Activated CD8-positive, alpha-beta T cell treated with anti-CD3 and anti-CD28 coated beads, Interleukin-2, amount 10 ng/mL, durations not matched to agents 7 days and 5 days (primary cell): ENCODE measurements at regions not wholly inside any gene's neighbourhood (a gene's known extent, or its start where the extent isn't known, plus 50 kb on each side); places are given as distances from the start of the nearest gene placed in this dataset.
"Not testable (repeated sequence)": the region's sequence is repeated elsewhere in the genome, so short reads cannot be mapped to it uniquely, and the experiment has no call there.

Source experiments
- ATAC-seq: fragments of 150-1000 bp; cut with Tn5 transposase; one replicate; pipeline ENCODE4 v1.10.0; 2021; ENCODE audit warnings: moderate library complexity
- CTCF ChIA-PET: fragments of 350-600 bp; sonication (Branson Sonifier 250); formaldehyde crosslinking; loops from one replicate; lab custom pipeline; 2021; ENCODE audit warnings: antibody characterized with exemption; lab: Charles Lee
- POLR2A ChIA-PET: fragments of 350-600 bp; sonication (Branson Sonifier 250); formaldehyde crosslinking; loops from one replicate; lab custom pipeline; 2021; ENCODE audit warnings: antibody characterized with exemption; lab: Charles Lee
- DNase-seq: peaks from one replicate; pipeline ENCODE4 v3.0.0-alpha.2; 2020
- H3K27ac Mint-ChIP-seq: one replicate; pipeline ENCODE4 v1.8.0; 2021; ENCODE audit warnings: mild to moderate bottlenecking, mixed read lengths
- H3K27me3 Mint-ChIP-seq: one replicate; pipeline ENCODE4 v1.8.0; 2021; ENCODE audit warnings: low read depth, mixed read lengths
- H3K36me3 Mint-ChIP-seq: one replicate; pipeline ENCODE4 v1.8.0; 2021; ENCODE audit warnings: low read depth, mixed read lengths
- H3K4me1 Mint-ChIP-seq: one replicate; pipeline ENCODE4 v1.8.0; 2021; ENCODE audit warnings: low read depth, mixed read lengths
- H3K4me3 Mint-ChIP-seq: one replicate; pipeline ENCODE4 v1.8.0; 2021; ENCODE audit warnings: mild to moderate bottlenecking, mixed read lengths
- H3K9me3 Mint-ChIP-seq: one replicate; pipeline ENCODE4 v1.8.0; 2022; ENCODE audit warnings: mixed read lengths; ENCODE audit not compliant: insufficient read depth

- H3K4me3 Mint-ChIP-seq, H3K9me3 Mint-ChIP-seq, POLR2A ChIA-PET, CTCF ChIA-PET, ATAC-seq, H3K36me3 Mint-ChIP-seq, DNase-seq, H3K27me3 Mint-ChIP-seq, H3K4me1 Mint-ChIP-seq, H3K27ac Mint-ChIP-seq: not testable (repeated sequence)
These were observed 104.1 kb downstream of the FAM72C start for GRCh38 chr1:143867590-143868220.

GRCh38 chr1:143863901-143864520, 107.8 kb downstream of the FAM72C start:
- peak; percentile 61 for ATAC-seq
- H3K27ac Mint-ChIP-seq, CTCF ChIA-PET, POLR2A ChIA-PET, DNase-seq, H3K4me3 Mint-ChIP-seq, H3K36me3 Mint-ChIP-seq, H3K4me1 Mint-ChIP-seq, H3K9me3 Mint-ChIP-seq, H3K27me3 Mint-ChIP-seq: not testable (repeated sequence)

GRCh38 chr1:143862722-143863121, 109.1 kb downstream of the FAM72C start:
- H3K27ac Mint-ChIP-seq, POLR2A ChIA-PET, DNase-seq, H3K9me3 Mint-ChIP-seq, H3K27me3 Mint-ChIP-seq, CTCF ChIA-PET, ATAC-seq, H3K4me1 Mint-ChIP-seq, H3K36me3 Mint-ChIP-seq, H3K4me3 Mint-ChIP-seq: not testable (repeated sequence)

GRCh38 chr1:143861306-143861705, 110.5 kb downstream of the FAM72C start:
- ATAC-seq, H3K9me3 Mint-ChIP-seq, H3K4me3 Mint-ChIP-seq, CTCF ChIA-PET, H3K4me1 Mint-ChIP-seq, H3K27ac Mint-ChIP-seq, POLR2A ChIA-PET, H3K27me3 Mint-ChIP-seq, DNase-seq, H3K36me3 Mint-ChIP-seq: not testable (repeated sequence)

GRCh38 chr1:143855867-143856266, 115.9 kb downstream of the FAM72C start:
- POLR2A ChIA-PET, H3K9me3 Mint-ChIP-seq, H3K4me1 Mint-ChIP-seq, CTCF ChIA-PET, DNase-seq, ATAC-seq, H3K4me3 Mint-ChIP-seq, H3K27ac Mint-ChIP-seq, H3K36me3 Mint-ChIP-seq, H3K27me3 Mint-ChIP-seq: not testable (repeated sequence)

- POLR2A ChIA-PET, CTCF ChIA-PET, H3K4me1 Mint-ChIP-seq, ATAC-seq, DNase-seq, H3K9me3 Mint-ChIP-seq, H3K27ac Mint-ChIP-seq, H3K4me3 Mint-ChIP-seq, H3K36me3 Mint-ChIP-seq, H3K27me3 Mint-ChIP-seq: not testable (repeated sequence)
These were observed 117.7 kb downstream of the FAM72C start for GRCh38 chr1:143854069-143854468.

GRCh38 chr1:143850637-143851036, 121.1 kb downstream of the FAM72C start:
- H3K4me3 Mint-ChIP-seq, H3K4me1 Mint-ChIP-seq, DNase-seq, POLR2A ChIA-PET, CTCF ChIA-PET, H3K36me3 Mint-ChIP-seq, H3K9me3 Mint-ChIP-seq, H3K27me3 Mint-ChIP-seq, H3K27ac Mint-ChIP-seq, ATAC-seq: not testable (repeated sequence)

- CTCF ChIA-PET, ATAC-seq, H3K4me3 Mint-ChIP-seq, H3K27me3 Mint-ChIP-seq, H3K9me3 Mint-ChIP-seq, H3K4me1 Mint-ChIP-seq, H3K27ac Mint-ChIP-seq, POLR2A ChIA-PET, DNase-seq, H3K36me3 Mint-ChIP-seq: not testable (repeated sequence)
These were observed 122.9 kb downstream of the FAM72C start for GRCh38 chr1:143848859-143849258.

GRCh38 chr1:143845193-143845592, 126.6 kb downstream of the FAM72C start:
- ATAC-seq, H3K36me3 Mint-ChIP-seq, POLR2A ChIA-PET, H3K27ac Mint-ChIP-seq, H3K27me3 Mint-ChIP-seq, H3K4me3 Mint-ChIP-seq, DNase-seq, H3K9me3 Mint-ChIP-seq, CTCF ChIA-PET, H3K4me1 Mint-ChIP-seq: not testable (repeated sequence)

- peaks cover 11% of the 10 kb centered on the region for H3K27me3 Mint-ChIP-seq
- ATAC-seq, H3K9me3 Mint-ChIP-seq, CTCF ChIA-PET, H3K4me1 Mint-ChIP-seq, POLR2A ChIA-PET, DNase-seq, H3K27ac Mint-ChIP-seq, H3K4me3 Mint-ChIP-seq, H3K36me3 Mint-ChIP-seq: not testable (repeated sequence)
These were observed 129.7 kb downstream of the FAM72C start for GRCh38 chr1:143842058-143842457.

- ATAC-seq = peak; percentile 63
- CTCF ChIA-PET, H3K27ac Mint-ChIP-seq, H3K9me3 Mint-ChIP-seq, POLR2A ChIA-PET, H3K4me1 Mint-ChIP-seq, DNase-seq, H3K36me3 Mint-ChIP-seq, H3K4me3 Mint-ChIP-seq: not testable (repeated sequence)
- peaks cover 11% of the 10 kb centered on the region for H3K27me3 Mint-ChIP-seq
These were observed 132.6 kb downstream of the FAM72C start for GRCh38 chr1:143839182-143839581.

- H3K36me3 Mint-ChIP-seq, H3K27ac Mint-ChIP-seq, CTCF ChIA-PET, H3K9me3 Mint-ChIP-seq, H3K4me1 Mint-ChIP-seq, ATAC-seq, H3K4me3 Mint-ChIP-seq, DNase-seq, POLR2A ChIA-PET: not testable (repeated sequence)
- peaks cover 11% of the 10 kb centered on the region for H3K27me3 Mint-ChIP-seq
These were observed 133.2 kb downstream of the FAM72C start for GRCh38 chr1:143838598-143838929.
